HG03175 (cell line): ENCODE measurements at regions not wholly inside any gene's neighbourhood (a gene's known extent, or its start where the extent isn't known, plus 50 kb on each side); places are given as distances from the start of the nearest gene placed in this dataset.

Experiments used
- ATAC-seq: cut with Tn5 transposase; IDR thresholded peaks from one replicate; pipeline ENCODE4 v1.9.1; 2021; ENCODE audit warnings: mild to moderate bottlenecking, moderate library complexity; ENCODE audit not compliant: unreplicated experiment

- no peak for ATAC-seq
Measured at GRCh38 chr20:63073738-63074065, 66.9 kb upstream of the BHLHE23 start.

GRCh38 chr20:63072991-63073737 is 66.4 kb upstream of the BHLHE23 start:
- no peak for ATAC-seq

GRCh38 chr20:63072231-63072791 is 65.5 kb upstream of the BHLHE23 start:
- ATAC-seq: no peak

- no peak for ATAC-seq
Measured at GRCh38 chr20:63071541-63072181, 64.9 kb upstream of the BHLHE23 start.

- ATAC-seq: no peak
Measured at GRCh38 chr20:63070771-63071540, 64.2 kb upstream of the BHLHE23 start.

GRCh38 chr20:63070301-63070625 is 63.5 kb upstream of the BHLHE23 start:
- ATAC-seq: no peak

- no peak for ATAC-seq
Measured at GRCh38 chr20:63068711-63069367, 62.1 kb upstream of the BHLHE23 start.

GRCh38 chr20:63067721-63068560 is 61.2 kb upstream of the BHLHE23 start:
- no peak for ATAC-seq

GRCh38 chr20:63067266-63067635 is 60.5 kb upstream of the BHLHE23 start:
- ATAC-seq: no peak

GRCh38 chr20:63066506-63067265 is 59.9 kb upstream of the BHLHE23 start:
- ATAC-seq: no peak

GRCh38 chr20:63065911-63066310 is 59.1 kb upstream of the BHLHE23 start:
- ATAC-seq: no peak

GRCh38 chr20:63064745-63065711 is 58.3 kb upstream of the BHLHE23 start:
- ATAC-seq: no peak

GRCh38 chr20:63064310-63064709 is 57.5 kb upstream of the BHLHE23 start:
- ATAC-seq: no peak

GRCh38 chr20:63062188-63063140 is 55.7 kb upstream of the BHLHE23 start:
- no peak for ATAC-seq

- no peak for ATAC-seq
Measured at GRCh38 chr20:63061771-63062100, 55.0 kb upstream of the BHLHE23 start.

GRCh38 chr20:63061051-63061770 is 54.4 kb upstream of the BHLHE23 start:
- ATAC-seq: no peak
